ENCODE measurements at regions not wholly inside any gene's neighbourhood (a gene's known extent, or its start where the extent isn't known, plus 50 kb on each side); places are given as distances from the start of the nearest gene placed in this dataset.

DNA sequence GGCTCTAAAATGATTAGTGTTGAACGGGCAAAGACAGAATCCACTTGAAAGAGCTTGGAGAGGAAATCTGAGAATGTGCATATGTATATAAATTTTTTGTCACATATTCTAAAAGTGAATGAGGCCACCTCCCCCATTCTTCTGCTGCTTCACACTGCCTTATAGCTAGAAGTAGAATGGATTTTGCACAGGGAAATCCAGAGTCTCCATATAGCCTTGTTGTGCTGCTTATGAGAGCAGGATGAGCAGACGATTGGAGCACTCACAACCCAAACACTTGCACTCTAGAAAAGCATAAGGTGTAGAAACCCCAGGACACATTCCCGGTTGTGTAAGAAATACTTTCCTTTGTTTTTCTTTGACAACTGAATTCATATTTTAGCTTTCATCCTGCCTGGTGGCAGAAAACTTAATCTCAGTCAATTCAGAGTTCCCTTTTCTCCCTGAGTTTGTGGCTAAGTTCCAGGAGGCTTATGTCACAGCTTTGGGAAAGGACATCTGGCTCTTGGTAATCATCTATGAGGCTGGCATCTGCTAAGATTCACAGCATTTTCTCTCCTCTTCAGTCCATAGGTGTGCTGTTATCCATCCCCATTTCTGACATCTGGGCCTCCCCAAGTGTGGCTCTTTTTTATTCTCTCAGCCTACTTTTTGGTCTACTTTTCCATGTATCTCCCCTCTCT is 188.4 kb upstream of the PFN2 start:
- TF ChIP-seq YY1 (IDR thresholded peaks at IDR 0.05; ENCODE audit: insufficient read depth, insufficient read length) (no peak), SUZ12 (IDR thresholded peaks at IDR 0.05; ENCODE audit: extremely low read depth, insufficient read depth, insufficient read length) (no peak)

Data from NT2/D1 (cell line).